Astrocyte (in vitro differentiated cells and primary cell): ENCODE measurements at regions not wholly inside any gene's neighbourhood (a gene's known extent, or its start where the extent isn't known, plus 50 kb on each side); places are given as distances from the start of the nearest gene placed in this dataset.

Source experiments
- DNase-seq: peaks from one replicate; pipeline ENCODE4 v3.0.0-alpha.2; 2010; ENCODE audit warnings: low read depth
- FAIRE-seq: peaks from 2 replicates; lab custom pipeline; 2011; peaks lifted over from hg19 to GRCh38; lab: Jason Lieb, UNC
- H2AFZ ChIP-seq: 2 replicates; pipeline ENCODE4 v1.6.0; 2012; ENCODE audit warnings: low read depth, low read length, inconsistent platforms
- H3K27ac ChIP-seq: 2 replicates; pipeline ENCODE4 v1.5.1; 2011; ENCODE audit warnings: low read depth, low read length, inconsistent platforms
- H3K27me3 ChIP-seq: 2 replicates; pipeline ENCODE4 v1.6.0; 2011; ENCODE audit warnings: low read length, inconsistent platforms; ENCODE audit not compliant: insufficient read depth
- H3K36me3 ChIP-seq: 2 replicates; pipeline ENCODE4 v1.5.1; 2011; ENCODE audit warnings: low read length, inconsistent platforms; ENCODE audit not compliant: insufficient read depth
- H3K4me1 ChIP-seq: 2 replicates; pipeline ENCODE4 v1.5.1; 2011; ENCODE audit warnings: low read length, inconsistent platforms; ENCODE audit not compliant: insufficient read depth
- H3K4me2 ChIP-seq: 2 replicates; pipeline ENCODE4 v1.6.0; 2012; ENCODE audit warnings: low read length, inconsistent platforms
- H3K4me3 ChIP-seq: 2 replicates; pipeline ENCODE4 v1.5.1; 2011; ENCODE audit warnings: low read depth, mild to moderate bottlenecking, low read length, inconsistent platforms; ENCODE audit not compliant: insufficient read depth
- H3K79me2 ChIP-seq: 2 replicates; pipeline ENCODE4 v1.6.0; 2012; ENCODE audit warnings: mild to moderate bottlenecking, low read length, inconsistent platforms; ENCODE audit not compliant: insufficient read depth
- H3K9ac ChIP-seq: 2 replicates; pipeline ENCODE4 v1.6.0; 2012; ENCODE audit warnings: mild to moderate bottlenecking, low read length, inconsistent platforms
- H3K9me3 ChIP-seq: 2 replicates; pipeline ENCODE4 v1.5.1; 2012; ENCODE audit warnings: low read depth, mild to moderate bottlenecking, low read length, inconsistent platforms; ENCODE audit not compliant: insufficient read depth
- H4K20me1 ChIP-seq: 2 replicates; pipeline ENCODE4 v1.6.0; 2012; ENCODE audit warnings: low read length, inconsistent platforms; ENCODE audit not compliant: insufficient read depth
- H3K27ac Mint-ChIP-seq: one replicate; pipeline ENCODE4 v1.8.0; 2021; ENCODE audit warnings: mild to moderate bottlenecking, mixed read lengths; ENCODE audit not compliant: unreplicated experiment
- H3K27me3 Mint-ChIP-seq: one replicate; pipeline ENCODE4 v1.8.0; 2021; ENCODE audit warnings: low read depth, mixed read lengths; ENCODE audit not compliant: unreplicated experiment
- H3K36me3 Mint-ChIP-seq: one replicate; pipeline ENCODE4 v1.8.0; 2021; ENCODE audit warnings: low read depth, mixed read lengths; ENCODE audit not compliant: unreplicated experiment
- H3K4me1 Mint-ChIP-seq: one replicate; pipeline ENCODE4 v1.8.0; 2021; ENCODE audit warnings: low read depth, mixed read lengths; ENCODE audit not compliant: unreplicated experiment
- H3K4me3 Mint-ChIP-seq: one replicate; pipeline ENCODE4 v1.8.0; 2021; ENCODE audit warnings: mild to moderate bottlenecking, moderate library complexity, mixed read lengths; ENCODE audit not compliant: unreplicated experiment
- H3K9me3 Mint-ChIP-seq: one replicate; pipeline ENCODE4 v1.8.0; 2021; ENCODE audit warnings: mild to moderate bottlenecking, mixed read lengths; ENCODE audit not compliant: unreplicated experiment
- CTCF ChIP-seq: IDR thresholded peaks from 2 replicates; pipeline ENCODE4 v1.5.1; 2011; ENCODE audit warnings: low read depth, mild to moderate bottlenecking, inconsistent platforms, low read length, moderate library complexity; ENCODE audit not compliant: insufficient read depth
- EZH2 ChIP-seq: IDR thresholded peaks from 2 replicates; pipeline ENCODE4 v1.6.1; 2012; ENCODE audit warnings: mild to moderate bottlenecking, low read length, inconsistent platforms; ENCODE audit not compliant: insufficient read depth

DNA sequence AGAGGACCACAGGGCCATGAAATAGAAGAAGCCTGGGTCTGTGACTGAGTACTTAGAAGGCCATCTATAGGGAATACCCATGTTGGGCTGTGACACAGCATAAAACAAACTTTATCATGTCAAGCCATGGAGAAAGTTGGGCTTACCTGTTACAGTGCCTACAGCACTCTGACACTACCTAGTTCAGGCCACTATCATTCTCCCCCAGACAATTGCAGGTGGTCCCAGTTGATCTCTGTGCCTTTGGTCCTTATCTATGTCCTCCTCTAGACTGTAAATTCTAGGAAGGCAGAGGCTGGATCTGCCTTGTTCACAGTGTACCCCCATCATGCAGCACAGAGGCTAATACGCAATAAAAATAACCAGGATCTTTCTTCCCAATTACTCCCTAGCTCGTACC lies 69.1 kb downstream of the GCC1 start:
- no peaks in the 10 kb centered on the region for H3K36me3 ChIP-seq
- no peaks in the 10 kb centered on the region for H3K27me3 ChIP-seq
- no peaks in the 10 kb centered on the region for H4K20me1 ChIP-seq
- TF ChIP-seq EZH2, result no peak
- no peak for TF ChIP-seq CTCF
- no peaks in the 10 kb centered on the region for H3K4me1 ChIP-seq
- peaks cover 26% of the 10 kb centered on the region for H3K27me3 Mint-ChIP-seq
- peaks cover 2% of the 10 kb centered on the region for H3K9me3 Mint-ChIP-seq
- H3K36me3 Mint-ChIP-seq, result peaks cover 1% of the 10 kb centered on the region
- H3K9ac ChIP-seq, result no peak overlapping the region
- no peak overlapping the region for H3K27ac Mint-ChIP-seq
- H3K27ac ChIP-seq, result no peak overlapping the region
- FAIRE-seq (no peak), DNase-seq (no peak)
- no peak overlapping the region for H3K4me3 ChIP-seq
- no peaks in the 10 kb centered on the region for H3K79me2 ChIP-seq
- no peak overlapping the region for H2AFZ ChIP-seq
- H3K9me3 ChIP-seq, result no peaks in the 10 kb centered on the region
- H3K4me1 Mint-ChIP-seq, result no peaks in the 10 kb centered on the region
- no peak overlapping the region for H3K4me3 Mint-ChIP-seq
- no peak overlapping the region for H3K4me2 ChIP-seq

- Histone ChIP-seq H3K4me1 (no peaks in the 10 kb centered on the region), H3K79me2 (no peaks in the 10 kb centered on the region), H2AFZ (no peak overlapping the region), H3K36me3 (no peaks in the 10 kb centered on the region), H3K9ac (no peak overlapping the region), H3K27me3 (no peaks in the 10 kb centered on the region), H4K20me1 (no peaks in the 10 kb centered on the region), H3K9me3 (no peaks in the 10 kb centered on the region), H3K27ac (no peak overlapping the region), H3K4me2 (no peak overlapping the region), H3K4me3 (no peak overlapping the region)
- no peak overlapping the region for H3K27ac Mint-ChIP-seq
- H3K27me3 Mint-ChIP-seq, result peaks cover 33% of the 10 kb centered on the region
- no peaks in the 10 kb centered on the region for H3K9me3 Mint-ChIP-seq
- H3K36me3 Mint-ChIP-seq, result no peaks in the 10 kb centered on the region
- peak; percentile 26 for DNase-seq
- no peak for TF ChIP-seq EZH2
- peak; percentile 28 for TF ChIP-seq CTCF
- H3K4me1 Mint-ChIP-seq, result no peaks in the 10 kb centered on the region
- H3K4me3 Mint-ChIP-seq, result no peak overlapping the region
- FAIRE-seq, result no peak
Measured at GRCh38 chr7:127514499-127514898, 70.9 kb downstream of the GCC1 start.

DNA sequence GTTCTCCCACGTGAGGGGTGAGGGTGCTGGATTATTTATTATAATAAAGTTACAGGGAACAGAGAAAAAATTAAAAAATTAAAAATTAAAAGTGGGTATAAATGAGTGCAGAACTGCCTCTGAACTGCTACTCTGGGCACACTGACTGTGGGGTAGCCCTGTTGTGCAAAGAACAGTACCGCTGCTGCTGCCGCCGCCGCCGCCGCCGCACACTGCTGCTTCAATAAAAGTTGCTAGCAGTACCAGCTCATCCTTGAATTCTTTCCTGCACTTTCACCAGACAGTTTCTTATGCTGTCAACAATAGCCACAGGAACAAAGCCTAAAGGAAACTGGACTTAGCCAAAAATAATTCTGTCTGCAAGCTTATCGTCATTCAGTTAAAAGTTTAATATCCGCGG lies 72.1 kb downstream of the GCC1 start:
- H3K4me3 ChIP-seq, result no peak overlapping the region
- peaks cover 39% of the 10 kb centered on the region for H3K27me3 Mint-ChIP-seq
- no peaks in the 10 kb centered on the region for H3K36me3 Mint-ChIP-seq
- no peak overlapping the region for H3K27ac Mint-ChIP-seq
- H3K36me3 ChIP-seq, result no peaks in the 10 kb centered on the region
- H2AFZ ChIP-seq, result no peak overlapping the region
- H3K27ac ChIP-seq, result no peak overlapping the region
- H3K4me2 ChIP-seq, result no peak overlapping the region
- TF ChIP-seq EZH2, result no peak
- TF ChIP-seq CTCF, result no peak
- H4K20me1 ChIP-seq, result no peaks in the 10 kb centered on the region
- DNase-seq, result no peak
- no peak overlapping the region for H3K4me3 Mint-ChIP-seq
- no peaks in the 10 kb centered on the region for H3K27me3 ChIP-seq
- no peaks in the 10 kb centered on the region for H3K9me3 Mint-ChIP-seq
- H3K4me1 Mint-ChIP-seq, result no peaks in the 10 kb centered on the region
- H3K9ac ChIP-seq, result no peak overlapping the region
- H3K9me3 ChIP-seq, result no peaks in the 10 kb centered on the region
- FAIRE-seq, result no peak
- H3K79me2 ChIP-seq, result no peaks in the 10 kb centered on the region
- H3K4me1 ChIP-seq, result no peaks in the 10 kb centered on the region
